ENCODE measurements at regions not wholly inside any gene's neighbourhood (a gene's known extent, or its start where the extent isn't known, plus 50 kb on each side); places are given as distances from the start of the nearest gene placed in this dataset.

DNA sequence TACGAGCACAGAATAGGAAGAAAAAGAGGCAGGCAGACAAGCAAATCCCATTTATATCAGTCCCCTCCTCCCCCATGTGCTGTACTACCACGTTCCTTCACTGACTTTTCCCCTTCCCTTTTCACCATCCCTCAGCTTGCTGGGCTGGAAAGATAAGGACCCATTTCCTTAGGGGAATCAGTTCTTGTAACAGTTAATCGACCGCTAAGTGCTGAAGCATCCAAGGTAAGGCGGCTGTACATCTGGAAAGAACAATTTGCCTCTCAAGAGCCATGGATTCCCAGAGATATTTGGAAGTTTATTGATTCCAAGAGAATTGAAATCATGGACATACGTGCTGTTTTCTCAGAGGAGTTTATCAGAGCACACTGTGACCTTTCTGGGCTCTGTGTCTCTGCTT lies 1688.0 kb downstream of the STIM2 start:
- DNase-seq, result no peak

DNA sequence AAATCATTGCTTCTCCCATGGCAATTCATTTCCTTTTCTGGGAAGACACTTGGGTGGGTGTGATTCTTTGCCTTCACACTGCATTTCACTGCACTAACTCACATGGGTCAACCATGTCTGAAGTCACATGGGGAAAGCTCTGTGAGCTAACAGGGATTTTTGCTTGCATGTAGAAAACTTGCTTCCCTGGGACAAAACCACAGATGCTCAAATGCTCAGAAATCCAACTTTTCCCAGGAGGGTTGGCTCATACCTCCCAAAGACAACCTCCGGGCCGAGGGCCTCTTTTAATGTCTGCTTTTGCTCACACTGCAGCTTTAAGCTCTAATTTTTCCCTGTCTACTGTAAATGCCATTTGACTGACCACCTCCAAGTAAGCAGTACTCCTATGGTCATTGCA lies 1695.2 kb downstream of the STIM2 start:
- no peak for DNase-seq

DNA sequence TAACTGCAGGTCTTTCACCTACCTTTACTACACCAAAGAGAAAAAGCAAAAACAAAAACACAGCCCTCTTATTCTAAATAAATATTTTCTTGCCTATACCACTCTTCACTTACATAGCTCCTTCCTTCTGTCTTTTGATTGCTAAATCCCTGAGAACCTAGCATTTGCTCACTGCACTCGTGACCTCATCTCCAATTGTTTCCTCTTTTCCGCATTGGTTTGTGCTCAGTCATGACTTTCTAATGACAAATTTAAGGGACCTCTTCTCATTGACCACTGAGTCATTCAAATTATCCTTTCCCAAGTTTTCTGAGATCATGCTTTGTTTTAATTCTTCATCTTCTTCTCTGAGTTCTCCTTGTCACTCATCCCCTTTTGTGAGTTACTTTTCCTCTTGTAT lies 1697.1 kb downstream of the STIM2 start:
- DNase-seq, result no peak

DNA sequence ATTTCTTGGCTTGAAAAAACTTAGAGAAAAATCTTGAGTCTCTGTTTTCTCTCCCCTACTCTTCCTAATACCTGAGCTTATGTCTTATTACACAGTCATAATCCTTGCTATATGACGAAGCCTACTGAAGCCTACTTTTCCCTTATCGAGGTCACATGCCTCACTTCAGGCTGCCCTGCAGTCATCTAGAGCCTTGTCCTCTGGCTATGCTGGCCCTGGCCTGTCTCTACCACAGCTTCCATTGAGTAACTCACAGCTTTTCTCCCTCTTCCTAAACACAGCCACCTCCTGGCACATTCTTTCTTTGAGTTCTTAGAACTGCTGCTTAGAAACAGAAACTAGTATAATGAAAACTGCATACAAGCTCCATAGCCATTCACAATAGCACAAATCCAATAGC lies 1698.3 kb downstream of the STIM2 start:
- DNase-seq, result no peak

DNA sequence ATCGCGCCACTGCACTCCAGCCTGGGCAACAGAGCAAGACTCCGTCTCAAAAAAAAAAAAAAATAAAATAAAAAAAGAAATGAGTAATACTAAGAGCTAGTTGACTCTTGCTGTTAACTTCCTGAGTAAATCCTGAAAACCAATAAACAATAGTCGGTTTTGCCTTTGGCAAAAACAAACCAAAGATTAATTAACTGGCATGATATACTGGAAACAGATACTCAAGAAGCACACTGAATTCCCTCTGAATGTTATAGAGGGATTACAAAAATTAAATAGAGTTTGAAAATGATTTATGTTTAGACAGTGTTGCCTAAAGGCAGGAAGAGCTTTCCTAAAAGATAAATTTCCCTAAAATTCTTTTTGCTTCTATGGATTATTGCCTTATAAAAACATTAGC lies 1702.3 kb downstream of the STIM2 start:
- no peak for DNase-seq

DNA sequence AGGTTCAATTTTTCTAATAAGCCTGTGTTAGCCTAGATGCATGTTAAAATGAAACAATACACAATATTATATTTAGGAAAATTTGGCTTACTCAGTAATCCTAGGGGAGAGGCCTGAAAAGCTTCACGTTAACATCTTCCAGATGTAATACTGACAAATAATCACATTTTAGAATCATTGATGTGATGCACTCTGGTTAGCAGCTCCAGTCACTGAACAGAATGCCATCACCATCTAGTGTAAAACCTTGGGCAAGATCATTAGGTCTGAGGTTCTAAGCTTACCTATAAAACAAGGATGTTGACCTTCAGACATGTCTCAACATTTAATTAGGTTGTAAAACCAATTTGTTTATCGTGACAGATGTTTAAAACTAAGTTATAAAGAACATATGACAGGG lies 1704.8 kb downstream of the STIM2 start:
- DNase-seq, result no peak

DNA sequence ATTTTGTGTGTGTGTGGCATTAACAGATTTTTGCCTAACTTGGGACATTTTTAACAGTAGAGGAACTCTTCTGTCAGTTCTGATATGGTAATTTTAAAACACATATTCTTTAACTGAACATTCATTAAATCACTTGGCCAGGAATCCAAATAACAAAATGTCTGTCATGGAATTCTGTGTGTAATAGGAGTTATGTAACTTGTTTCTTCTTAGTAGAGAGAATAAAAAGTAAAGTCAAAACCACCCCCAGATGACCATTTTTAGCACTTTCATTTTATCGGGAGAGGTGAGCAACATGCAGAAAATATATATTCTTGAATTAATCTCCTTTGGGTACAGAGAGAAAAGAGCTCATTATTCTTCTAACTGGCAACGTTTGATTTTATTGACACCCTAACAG lies 1740.3 kb downstream of the STIM2 start:
- DNase-seq, result no peak

DNA sequence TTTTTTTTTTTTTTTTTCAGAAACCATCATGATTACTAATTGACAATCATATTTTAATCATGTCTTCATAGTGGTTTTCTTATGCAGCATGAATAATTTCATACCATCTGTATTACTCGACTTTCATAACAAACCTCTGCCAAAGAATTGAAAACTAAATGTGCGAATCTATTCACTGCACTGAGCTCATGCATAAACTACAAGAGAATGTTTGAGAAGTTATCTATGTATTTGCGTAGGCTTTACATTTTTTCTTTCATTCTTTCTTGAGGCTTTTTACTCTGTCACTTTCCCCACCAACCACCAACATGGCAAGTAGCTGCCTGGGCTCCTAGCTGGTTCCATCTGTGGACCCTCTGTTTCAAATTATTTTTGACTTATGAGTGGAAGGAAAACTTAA lies 1761.0 kb downstream of the STIM2 start:
- DNase-seq, result no peak

DNA sequence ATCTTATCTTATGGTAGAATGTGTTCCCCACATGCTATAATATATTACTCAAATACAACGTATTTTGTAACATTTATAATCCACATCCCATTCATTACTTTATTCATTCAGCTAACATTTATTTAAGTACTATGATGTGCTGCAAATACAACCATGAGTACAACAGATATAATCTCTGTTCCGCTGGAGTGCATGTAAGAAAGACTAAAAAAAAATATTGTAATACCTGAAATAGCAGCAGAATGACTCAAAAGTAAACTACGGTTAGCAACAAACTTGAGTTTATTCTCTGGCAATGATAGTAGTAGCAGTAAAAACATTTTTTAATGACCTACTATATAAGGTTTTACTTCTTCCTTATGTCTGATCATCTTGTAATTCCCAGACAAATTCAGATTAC lies 1776.3 kb downstream of the STIM2 start:
- DNase-seq, result no peak

DNA sequence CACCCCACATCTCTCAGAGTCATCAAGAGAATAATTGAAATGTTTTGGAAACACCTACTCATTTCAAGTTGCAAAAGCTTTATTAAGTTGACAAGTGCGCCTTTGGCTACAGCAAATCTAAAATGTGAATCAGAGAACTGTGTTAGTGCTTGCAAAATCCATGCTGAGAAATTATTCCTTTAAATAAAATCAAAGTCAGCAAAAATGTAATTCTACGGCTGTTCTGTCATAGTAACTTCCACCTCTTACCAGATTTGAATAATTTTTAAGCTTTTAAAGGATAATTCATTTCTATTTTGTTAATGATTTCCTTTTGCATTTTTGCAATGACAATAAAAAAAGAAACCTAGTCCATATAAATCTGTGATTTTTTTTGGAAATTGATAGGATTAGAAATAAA lies 1779.1 kb downstream of the STIM2 start:
- no peak for DNase-seq

DNA sequence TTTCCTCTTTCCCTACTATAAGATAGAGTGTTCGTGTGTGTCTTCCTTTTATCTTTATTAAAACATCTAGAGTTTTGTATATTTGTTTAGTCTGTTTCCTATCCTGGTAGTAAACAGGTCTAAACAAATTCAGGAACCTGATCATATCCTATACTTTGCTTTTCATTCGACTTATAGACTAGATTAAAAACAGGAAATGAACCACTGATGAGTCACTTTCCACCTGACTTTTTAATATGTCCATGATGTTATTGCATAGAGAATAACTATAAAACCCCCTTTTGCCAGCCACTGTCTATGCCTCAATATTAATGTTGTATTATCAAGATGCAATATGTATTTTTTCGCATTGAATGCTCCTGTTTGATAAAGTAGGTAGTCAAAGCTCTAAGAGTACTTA lies 1794.0 kb downstream of the STIM2 start:
- DNase-seq, result no peak

DNA sequence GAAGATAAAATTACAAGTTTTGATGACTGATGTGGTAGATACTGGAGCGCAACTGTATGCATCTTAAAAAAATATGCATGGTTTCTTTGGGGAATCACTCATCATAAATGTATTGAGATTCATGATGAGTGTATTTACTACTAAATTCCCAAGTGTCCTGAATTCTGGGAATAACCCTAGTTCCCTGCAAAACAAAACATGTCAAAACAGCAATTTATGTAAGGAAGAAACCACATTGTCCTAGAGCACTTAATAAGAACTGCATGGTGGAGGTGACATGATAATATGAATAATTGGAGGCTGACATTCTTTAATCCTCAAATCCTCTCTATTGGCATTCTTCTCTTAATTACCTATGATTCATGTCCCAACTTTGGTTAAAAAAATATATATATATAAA lies 1804.7 kb downstream of the STIM2 start:
- DNase-seq, result no peak

DNA sequence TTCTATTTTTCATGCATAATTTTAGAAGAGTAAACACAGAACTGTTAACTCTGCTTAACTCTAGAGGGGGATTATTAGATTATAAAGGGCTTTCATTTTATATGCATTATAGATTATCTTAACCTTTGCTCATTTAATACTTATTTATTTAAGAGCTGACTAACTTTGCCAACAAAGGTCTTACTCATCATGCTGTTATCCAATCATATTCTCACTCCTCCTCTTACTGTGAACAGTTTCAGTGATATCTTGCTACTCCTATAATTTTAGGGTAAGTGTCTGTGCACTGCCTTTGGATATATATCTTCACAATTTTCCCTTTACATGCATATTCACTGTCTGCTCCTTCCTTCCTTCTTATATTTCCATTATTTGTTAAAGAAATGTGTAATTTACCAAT lies 1814.9 kb downstream of the STIM2 start:
- no peak for DNase-seq

DNA sequence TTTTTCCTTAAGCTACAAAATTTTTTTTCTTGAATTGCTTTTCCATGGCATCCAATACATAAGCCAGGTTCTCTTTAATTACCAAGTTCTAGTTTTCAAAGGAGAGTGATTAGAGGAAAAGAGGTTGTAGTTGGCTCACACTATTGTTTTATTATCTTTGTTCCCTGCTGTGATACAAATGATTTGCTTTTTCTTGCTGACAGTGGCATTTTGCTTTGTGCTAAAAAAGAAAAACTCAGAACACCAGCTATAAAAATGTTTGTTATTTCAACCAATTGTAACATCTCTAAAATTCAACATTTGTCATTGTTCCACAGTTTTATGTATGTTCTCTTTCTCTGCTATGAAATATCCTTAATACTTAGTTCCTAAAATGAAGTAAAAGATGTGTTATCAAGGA lies 1817.2 kb downstream of the STIM2 start:
- no peak for DNase-seq

DNA sequence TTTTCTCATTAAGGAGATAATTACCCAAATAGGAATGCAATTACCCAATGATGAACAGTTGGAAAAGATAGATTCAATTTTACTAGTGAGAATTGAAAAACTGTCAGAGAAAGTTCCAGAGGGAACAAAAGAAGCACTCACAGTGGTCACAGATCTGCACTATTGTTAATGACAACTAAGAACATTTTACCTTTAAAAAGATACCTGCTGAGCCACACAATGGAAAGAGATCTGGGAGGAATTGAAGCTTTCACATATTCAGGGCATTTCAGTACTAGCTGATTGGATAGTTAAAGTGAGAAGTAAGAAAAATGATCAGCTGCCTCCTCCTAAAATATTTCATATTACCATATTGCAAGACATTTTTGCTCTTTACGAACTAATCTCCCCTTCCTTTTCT lies 1822.2 kb downstream of the STIM2 start:
- DNase-seq, result no peak

DNA sequence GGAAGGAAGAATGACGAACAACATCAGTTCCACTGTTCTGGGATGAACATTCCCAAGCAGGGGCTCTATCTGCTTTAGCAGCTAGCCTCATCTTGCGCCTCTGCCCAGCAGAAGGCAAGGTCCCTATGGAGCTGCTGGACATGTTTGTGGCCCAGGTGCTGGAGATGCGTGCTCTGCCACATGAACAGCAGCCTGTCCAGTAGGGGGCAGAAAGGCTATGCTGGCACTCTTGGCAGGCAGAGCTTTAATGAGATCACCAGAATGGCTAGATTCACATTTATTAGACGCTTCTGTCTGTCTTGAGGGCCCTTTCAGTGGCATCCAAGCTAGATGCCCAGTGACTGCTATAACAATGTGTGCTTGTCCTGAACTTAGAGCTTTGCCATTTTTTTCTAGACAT lies 1826.0 kb downstream of the STIM2 start:
- DNase-seq, result no peak

DNA sequence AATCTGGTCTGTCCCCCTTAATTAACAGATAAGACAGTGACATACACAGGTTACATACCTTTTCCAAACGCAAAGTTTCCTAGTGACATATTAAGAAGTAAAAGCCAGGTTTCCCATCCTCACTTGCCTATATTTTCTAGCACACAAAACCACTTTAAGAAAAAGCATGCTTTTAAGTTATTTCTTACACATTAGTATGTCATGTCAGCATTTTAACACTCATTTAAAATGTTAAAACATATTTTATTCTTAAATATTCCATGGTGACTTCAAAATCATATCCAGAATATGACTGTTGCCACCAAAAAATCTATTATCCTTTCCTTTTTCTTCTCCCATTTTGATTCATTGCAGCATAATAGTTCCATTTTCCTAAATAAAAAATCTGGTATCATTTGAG lies 1830.2 kb downstream of the STIM2 start:
- no peak for DNase-seq

DNA sequence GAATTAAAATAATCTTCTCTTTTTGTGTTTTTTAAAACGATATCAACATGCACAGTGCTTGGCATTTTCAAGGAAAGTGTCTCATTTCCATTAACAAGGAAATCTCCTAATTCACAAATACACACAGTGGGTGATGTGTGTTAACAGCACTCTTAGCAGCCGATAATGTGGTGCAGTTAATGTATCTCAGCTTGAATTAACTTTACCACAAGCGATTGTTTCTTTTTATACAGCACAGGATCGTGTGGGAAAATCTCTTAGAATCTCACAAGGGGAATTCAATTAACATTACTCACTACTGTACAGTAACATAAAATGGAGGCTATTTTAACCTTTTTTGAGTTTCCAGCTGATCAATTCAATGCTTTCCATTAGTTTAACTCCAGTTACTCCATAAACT lies 1841.9 kb downstream of the STIM2 start:
- no peak for DNase-seq

DNA sequence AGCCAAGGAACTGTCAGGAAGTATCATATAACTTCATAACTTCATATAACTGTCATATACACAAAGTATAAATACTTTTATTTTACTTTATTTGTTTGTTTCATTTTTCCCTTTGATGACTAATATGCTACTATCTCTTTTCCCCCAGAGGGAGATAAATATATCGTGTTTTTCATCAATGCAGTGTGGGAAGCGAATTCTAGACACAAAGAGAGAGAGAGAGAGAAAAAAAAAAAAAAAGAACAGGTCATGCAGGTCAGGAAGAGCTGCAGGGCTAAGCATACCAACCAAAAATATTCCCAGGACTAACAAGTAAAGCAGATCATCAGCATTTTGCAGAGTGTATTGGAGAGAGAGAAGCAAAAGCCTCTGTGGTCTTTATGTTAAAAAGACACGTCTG lies 1849.2 kb downstream of the STIM2 start:
- no peak for DNase-seq

DNA sequence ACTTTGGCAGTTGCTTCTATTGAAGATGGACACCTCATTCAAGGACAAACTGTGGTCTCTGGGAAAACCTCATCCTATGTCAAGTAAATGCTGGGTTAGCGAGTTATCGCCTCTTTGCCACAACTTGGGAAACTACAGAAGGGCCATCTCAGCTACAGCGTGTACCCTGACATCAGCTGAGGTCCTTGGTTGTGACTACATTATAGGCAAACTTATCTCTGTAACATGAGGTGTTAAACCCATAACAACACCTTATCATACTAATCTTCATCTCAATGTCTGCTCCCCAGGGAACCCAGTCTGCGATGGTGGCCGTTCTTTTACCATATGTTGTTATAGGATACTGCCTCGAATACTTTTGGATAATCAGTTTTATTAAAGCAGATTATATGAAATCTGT lies 1862.7 kb downstream of the STIM2 start:
- no peak for DNase-seq

DNA sequence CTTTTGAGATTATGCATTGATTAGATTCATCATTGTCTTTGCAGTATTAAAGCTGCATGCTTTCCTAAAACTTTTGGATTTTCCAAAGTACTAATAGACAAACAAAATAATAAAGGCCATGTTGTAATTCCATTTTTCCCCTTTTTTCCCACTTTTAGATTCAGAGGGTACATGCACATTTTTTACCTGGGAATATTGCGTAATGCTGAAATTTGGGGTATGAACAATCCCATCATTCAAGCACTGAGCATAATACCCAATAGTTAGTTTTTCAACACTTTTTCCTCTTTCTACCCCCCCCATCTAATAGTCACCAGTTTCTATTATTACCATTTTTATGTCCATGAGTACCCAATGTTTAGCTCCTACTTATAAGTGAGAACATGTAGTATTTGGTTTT lies 1863.6 kb downstream of the STIM2 start:
- no peak for DNase-seq

DNA sequence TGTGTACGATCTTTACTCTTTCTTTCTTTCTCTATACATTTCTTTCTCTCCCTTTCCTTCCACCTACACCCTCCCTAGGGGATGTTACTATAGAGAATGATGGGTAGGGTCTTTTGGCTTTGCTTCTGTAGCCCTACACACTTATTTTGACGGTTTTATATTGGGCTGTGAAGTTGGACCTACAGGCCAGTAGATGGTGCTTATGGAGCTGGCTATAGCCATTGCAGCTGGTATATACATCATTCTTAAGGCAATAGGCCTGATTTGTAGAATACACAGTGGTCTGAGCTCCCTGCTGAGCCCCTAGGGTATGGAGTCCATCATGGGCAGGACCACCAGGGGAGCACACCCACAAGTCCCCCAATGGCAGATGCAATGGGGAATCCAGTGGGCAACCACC lies 1869.7 kb downstream of the STIM2 start:
- no peak for DNase-seq

DNA sequence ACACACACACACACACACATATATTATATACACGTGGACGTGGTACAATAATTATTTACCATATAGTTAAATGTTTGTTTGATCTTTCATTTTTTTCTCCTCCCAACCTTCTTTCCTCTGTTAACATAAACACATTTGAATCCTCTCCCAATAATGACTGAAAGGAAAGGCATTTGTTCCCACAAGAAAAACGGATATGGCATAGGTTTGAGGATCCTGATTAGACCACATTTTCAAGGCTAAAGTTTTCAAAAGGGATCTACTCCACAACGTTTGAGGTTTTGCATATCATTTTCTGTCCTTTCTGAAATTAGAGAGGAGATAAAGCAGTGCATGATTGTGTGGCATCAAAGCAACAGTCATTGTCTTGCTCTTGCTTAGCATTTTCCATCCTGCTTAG lies 1883.4 kb downstream of the STIM2 start:
- DNase-seq, result no peak

DNA sequence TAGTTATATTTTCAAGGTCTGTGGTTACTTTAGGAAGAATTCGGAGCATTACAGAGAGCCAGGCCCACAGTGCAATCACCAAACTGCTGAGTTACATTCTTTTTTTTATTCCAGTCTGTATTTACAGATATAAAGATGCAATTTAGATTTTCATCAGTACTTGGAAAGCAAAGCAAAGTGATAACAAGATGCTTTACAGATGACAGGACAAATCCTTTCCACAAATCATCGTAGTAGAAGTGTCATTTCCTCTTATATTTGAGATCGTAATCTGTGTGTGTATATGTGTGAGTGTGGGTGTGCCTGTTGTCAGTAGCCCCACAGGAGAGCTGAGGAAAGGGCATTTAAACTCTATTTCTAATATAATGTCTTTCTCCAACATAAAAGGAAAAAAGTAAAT lies 1893.7 kb downstream of the STIM2 start:
- no peak for DNase-seq

DNA sequence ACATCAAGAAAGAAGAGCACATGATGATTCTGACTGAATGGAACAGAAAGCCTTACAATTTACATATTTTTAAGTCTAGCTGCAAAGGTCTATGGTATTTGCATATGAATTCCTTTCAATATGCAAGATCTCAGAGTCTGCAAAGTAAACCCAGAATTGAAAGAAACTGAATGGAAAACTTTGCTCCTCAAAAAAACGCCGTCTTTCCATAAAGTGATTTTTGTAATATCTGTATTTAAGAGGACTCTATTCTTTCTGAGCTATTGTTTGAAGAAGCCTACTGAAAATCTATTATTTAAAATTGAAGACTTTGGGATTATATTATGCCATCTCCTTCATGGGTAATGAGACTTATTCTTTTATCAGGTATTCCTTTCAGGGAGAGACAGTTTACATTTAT lies 1894.4 kb downstream of the STIM2 start:
- no peak for DNase-seq

DNA sequence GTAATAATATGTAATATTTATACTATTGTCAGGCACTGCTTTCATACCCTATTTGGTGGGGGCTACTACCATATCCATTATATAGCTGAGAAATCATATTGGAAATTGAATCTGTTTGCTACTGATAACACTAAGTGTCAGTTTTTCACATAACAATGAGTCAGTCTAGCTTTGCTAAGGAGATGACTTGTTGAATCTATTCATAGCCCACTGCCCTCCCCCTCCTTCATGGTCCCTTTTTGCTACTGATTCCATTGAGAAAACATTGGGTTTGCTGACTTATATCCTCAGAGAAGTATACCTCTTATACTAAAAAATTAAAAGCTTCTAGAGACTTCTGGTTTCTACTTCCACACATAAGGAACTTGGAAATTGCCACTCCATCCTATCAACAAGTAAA lies 1898.4 kb downstream of the STIM2 start:
- DNase-seq, result no peak

DNA sequence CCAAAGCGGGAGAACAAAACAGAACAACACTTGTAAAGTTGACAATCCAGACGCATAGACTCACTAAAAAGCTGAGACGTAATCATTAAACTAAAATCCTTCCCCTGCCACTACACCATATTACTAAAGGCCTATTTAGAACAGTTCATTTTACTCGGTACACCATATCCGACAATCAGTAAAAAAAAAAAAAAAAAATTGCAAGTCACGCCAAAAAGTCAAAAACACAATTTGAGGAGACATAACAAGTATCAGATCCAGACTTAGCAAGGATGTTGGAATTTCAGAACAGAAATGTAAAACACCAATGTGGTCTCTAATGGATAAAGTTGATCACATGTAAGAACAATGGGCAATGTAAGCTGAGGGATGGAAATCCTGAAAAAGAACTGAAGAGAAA lies 1899.4 kb downstream of the STIM2 start:
- no peak for DNase-seq
